ENCODE measurements at regions not wholly inside any gene's neighbourhood (a gene's known extent, or its start where the extent isn't known, plus 50 kb on each side); places are given as distances from the start of the nearest gene placed in this dataset.

GRCh38 chr11:98659431-98659830 lies 361.3 kb upstream of the CNTN5 start:
- H3K4me3 ChIP-seq (ENCODE audit: low read depth, low read length): no peak overlapping the region
- no peak for TF ChIP-seq CTCF (conservative IDR thresholded peaks at IDR 0.05; ENCODE audit: low read depth, low read length)
- no peak for DNase-seq (ENCODE audit: low read depth)

GRCh38 chr11:98674390-98674789 lies 346.4 kb upstream of the CNTN5 start:
- H3K4me3 ChIP-seq (ENCODE audit: low read depth, low read length): no peak overlapping the region
- TF ChIP-seq CTCF (conservative IDR thresholded peaks at IDR 0.05; ENCODE audit: low read depth, low read length): no peak
- DNase-seq (ENCODE audit: low read depth): no peak

GRCh38 chr11:98679673-98680072 lies 341.1 kb upstream of the CNTN5 start:
- TF ChIP-seq CTCF (conservative IDR thresholded peaks at IDR 0.05; ENCODE audit: low read depth, low read length): no peak
- DNase-seq (ENCODE audit: low read depth): no peak
- no peak overlapping the region for H3K4me3 ChIP-seq (ENCODE audit: low read depth, low read length)

- no peak for DNase-seq (ENCODE audit: low read depth)
- no peak for TF ChIP-seq CTCF (conservative IDR thresholded peaks at IDR 0.05; ENCODE audit: low read depth, low read length)
- no peak overlapping the region for H3K4me3 ChIP-seq (ENCODE audit: low read depth, low read length)
Observed at GRCh38 chr11:98701541-98701940, 319.2 kb upstream of the CNTN5 start.

- no peak for TF ChIP-seq CTCF (conservative IDR thresholded peaks at IDR 0.05; ENCODE audit: low read depth, low read length)
- DNase-seq (ENCODE audit: low read depth): no peak
Observed at GRCh38 chr11:98703779-98704556, 316.8 kb upstream of the CNTN5 start.

GRCh38 chr11:98710026-98710425 lies 310.7 kb upstream of the CNTN5 start:
- H3K4me3 ChIP-seq (ENCODE audit: low read depth, low read length): no peak overlapping the region
- DNase-seq (ENCODE audit: low read depth): no peak
- TF ChIP-seq CTCF (conservative IDR thresholded peaks at IDR 0.05; ENCODE audit: low read depth, low read length): no peak

More at GRCh38 chr11:98703779-98704556, 316.8 kb upstream of the CNTN5 start:
- no peak overlapping the region for H3K4me3 ChIP-seq (ENCODE audit: low read depth, low read length)

GRCh38 chr11:98710986-98711385 lies 309.8 kb upstream of the CNTN5 start:
- no peak for TF ChIP-seq CTCF (conservative IDR thresholded peaks at IDR 0.05; ENCODE audit: low read depth, low read length)
- H3K4me3 ChIP-seq (ENCODE audit: low read depth, low read length): no peak overlapping the region
- no peak for DNase-seq (ENCODE audit: low read depth)
